Lower lobe of right lung (tissue), 2 donors: ENCODE measurements at regions not wholly inside any gene's neighbourhood (a gene's known extent, or its start where the extent isn't known, plus 50 kb on each side); places are given as distances from the start of the nearest gene placed in this dataset.

Experiments
- ATAC-seq, 2 donors: fragments of 200-7000 bp; cut with Tn5 transposase; one replicate each; pipeline ENCODE4 v1.9.1; 2020 to 2022; ENCODE audit warnings: mild to moderate bottlenecking in 2 of 2, moderate library complexity in 2 of 2
- DNase-seq: peaks from one replicate; pipeline ENCODE4 v3.0.0-alpha.2; 2020
- H3K27ac ChIP-seq: fragments of 200-600 bp; one replicate; pipeline ENCODE4 v1.8.0; 2022
- H3K27me3 ChIP-seq: fragments of 200-600 bp; one replicate; pipeline ENCODE4 v1.8.0; 2022; ENCODE audit warnings: low read depth
- H3K36me3 ChIP-seq: fragments of 200-600 bp; one replicate; pipeline ENCODE4 v1.8.0; 2022; ENCODE audit warnings: mild to moderate bottlenecking
- H3K4me1 ChIP-seq: fragments of 200-600 bp; one replicate; pipeline ENCODE4 v1.8.0; 2022
- H3K4me3 ChIP-seq: fragments of 200-600 bp; one replicate; pipeline ENCODE4 v1.8.0; 2022; ENCODE audit warnings: mild to moderate bottlenecking
- H3K9me3 ChIP-seq: fragments of 200-600 bp; one replicate; pipeline ENCODE4 v1.8.0; 2022
- intact Hi-C: fragments of 100-400 bp; cut with DNase I; formaldehyde crosslinking; loops from one replicate; pipeline ENCODE4 v1.11.0; 2022
- TF ChIP-seq, protein P1 (sequence below): fragments of 200-600 bp; IDR thresholded peaks from one replicate; pipeline ENCODE4 v1.8.0; 2022; ENCODE audit warnings: antibody characterized with exemption, mild to moderate bottlenecking
- donor health status: DM: no; HTN: yes; CAD: no; lungs with severe emphysema.

DNA sequence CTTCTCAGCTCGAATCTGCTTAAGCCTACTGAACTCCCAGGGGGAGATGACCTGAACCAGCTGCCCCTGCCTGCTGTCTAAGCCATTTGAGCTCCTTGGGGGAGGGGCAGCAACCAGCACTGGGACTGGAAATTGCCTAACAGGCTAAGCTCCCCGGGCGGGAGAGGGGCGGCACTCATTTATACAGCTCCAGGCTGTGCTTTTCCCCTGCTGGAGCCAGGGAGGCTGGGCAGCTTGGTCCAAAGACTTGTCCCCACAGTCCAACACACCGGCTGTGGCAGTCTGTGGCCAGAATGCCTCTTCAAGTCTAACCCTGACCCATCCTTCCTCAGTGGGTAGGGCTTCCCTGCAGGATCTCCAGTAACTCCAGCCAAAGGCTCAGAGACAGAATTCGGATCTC, 1241.5 kb downstream of the ROBO2 start:
- DNase-seq (peak; percentile 24), ATAC-seq (no peak)
- TF ChIP-seq, protein P1, sequence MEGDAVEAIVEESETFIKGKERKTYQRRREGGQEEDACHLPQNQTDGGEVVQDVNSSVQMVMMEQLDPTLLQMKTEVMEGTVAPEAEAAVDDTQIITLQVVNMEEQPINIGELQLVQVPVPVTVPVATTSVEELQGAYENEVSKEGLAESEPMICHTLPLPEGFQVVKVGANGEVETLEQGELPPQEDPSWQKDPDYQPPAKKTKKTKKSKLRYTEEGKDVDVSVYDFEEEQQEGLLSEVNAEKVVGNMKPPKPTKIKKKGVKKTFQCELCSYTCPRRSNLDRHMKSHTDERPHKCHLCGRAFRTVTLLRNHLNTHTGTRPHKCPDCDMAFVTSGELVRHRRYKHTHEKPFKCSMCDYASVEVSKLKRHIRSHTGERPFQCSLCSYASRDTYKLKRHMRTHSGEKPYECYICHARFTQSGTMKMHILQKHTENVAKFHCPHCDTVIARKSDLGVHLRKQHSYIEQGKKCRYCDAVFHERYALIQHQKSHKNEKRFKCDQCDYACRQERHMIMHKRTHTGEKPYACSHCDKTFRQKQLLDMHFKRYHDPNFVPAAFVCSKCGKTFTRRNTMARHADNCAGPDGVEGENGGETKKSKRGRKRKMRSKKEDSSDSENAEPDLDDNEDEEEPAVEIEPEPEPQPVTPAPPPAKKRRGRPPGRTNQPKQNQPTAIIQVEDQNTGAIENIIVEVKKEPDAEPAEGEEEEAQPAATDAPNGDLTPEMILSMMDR: no peak
- no peaks in the 10 kb centered on the region for H3K9me3 ChIP-seq
- H3K4me1 ChIP-seq: no peaks in the 10 kb centered on the region
- H3K27ac ChIP-seq: no peak overlapping the region
- intact Hi-C loops: no loop called here
- no peaks in the 10 kb centered on the region for H3K27me3 ChIP-seq
- H3K36me3 ChIP-seq: no peaks in the 10 kb centered on the region
- no peak overlapping the region for H3K4me3 ChIP-seq

DNA sequence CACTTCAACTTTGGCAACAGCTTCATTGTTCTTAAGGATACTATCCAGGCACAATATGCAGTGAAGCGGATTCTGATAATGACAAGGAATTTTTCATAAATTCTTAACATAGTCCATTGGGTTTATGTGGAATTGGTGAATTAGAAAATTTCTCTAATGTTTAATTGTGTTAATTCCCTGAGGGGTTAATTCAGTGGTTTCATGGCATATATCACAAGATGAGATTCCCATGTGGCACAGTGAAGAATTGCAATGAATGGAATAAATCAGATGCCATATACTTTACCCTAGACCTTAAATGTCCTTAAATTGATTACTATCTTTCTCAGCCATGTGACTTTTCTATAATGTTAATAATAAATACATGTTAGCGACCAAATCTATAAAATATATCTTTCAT, 1244.1 kb downstream of the ROBO2 start:
- intact Hi-C loops: no loop called here
- DNase-seq (no peak), ATAC-seq (no peak)
- H3K9me3 ChIP-seq: no peaks in the 10 kb centered on the region
- no peaks in the 10 kb centered on the region for H3K36me3 ChIP-seq
- H3K27ac ChIP-seq: no peak overlapping the region
- TF ChIP-seq, protein P1: no peak
- no peak overlapping the region for H3K4me3 ChIP-seq
- no peaks in the 10 kb centered on the region for H3K4me1 ChIP-seq
- no peaks in the 10 kb centered on the region for H3K27me3 ChIP-seq

DNA sequence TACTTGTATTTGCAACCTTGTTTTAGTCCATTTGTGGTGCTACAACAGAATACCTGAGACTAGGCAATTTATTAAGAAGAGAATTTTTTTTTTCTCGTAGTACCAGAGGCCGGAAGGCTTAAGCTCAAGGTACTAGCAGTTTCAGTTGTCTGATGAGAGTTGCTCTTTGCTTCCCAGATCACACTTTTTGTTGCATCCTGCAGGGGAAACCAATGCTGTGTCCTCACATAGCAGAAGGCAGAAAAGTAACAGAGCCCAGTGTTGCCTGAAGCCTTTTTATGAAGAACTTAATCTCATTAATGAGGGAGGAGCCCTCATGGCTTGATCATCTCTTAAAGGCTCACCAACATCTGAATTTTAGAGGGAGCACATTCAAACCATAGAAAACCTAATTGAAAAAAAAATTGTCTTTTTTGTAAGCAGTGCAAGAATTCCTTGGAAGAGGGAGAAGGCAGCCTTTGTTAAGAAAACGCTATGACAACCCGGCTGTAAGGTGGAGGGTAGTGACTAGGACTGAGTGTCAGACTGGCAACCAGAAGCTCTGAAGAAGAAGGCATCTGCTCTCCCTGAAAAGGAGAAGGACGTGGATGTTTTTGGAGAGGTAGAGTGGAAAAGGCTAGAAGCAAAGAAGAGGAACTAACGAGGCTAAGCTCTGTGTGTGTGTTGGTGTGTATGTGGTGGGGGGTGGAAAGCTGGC, 1245.3 kb downstream of the ROBO2 start:
- no peak for DNase-seq
- H3K27ac ChIP-seq: no peak overlapping the region
- TF ChIP-seq, protein P1: no peak
- no peak overlapping the region for H3K4me3 ChIP-seq
- no peaks in the 10 kb centered on the region for H3K4me1 ChIP-seq
- no peaks in the 10 kb centered on the region for H3K9me3 ChIP-seq
- ATAC-seq: no peak
- H3K27me3 ChIP-seq: no peaks in the 10 kb centered on the region
- intact Hi-C loops: no loop called here
- H3K36me3 ChIP-seq: no peaks in the 10 kb centered on the region

DNA sequence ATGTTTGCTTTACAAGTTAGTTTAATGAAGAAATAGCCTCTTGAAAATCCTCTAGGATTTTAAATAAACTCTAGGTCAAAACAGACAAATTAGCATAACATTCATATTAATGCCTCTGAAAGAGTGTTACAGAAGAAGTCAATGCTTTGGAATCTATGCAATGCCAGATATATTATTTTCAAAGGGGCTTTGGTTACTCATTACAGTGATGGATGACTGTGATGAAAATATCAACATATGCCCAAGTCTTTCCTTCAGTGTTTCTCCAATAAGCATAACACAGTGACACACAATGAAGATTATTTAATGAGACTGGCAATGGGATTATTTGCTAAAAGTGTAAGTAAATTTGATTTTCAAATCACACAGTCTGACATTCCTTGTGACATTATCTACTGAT, 1247.2 kb downstream of the ROBO2 start:
- no peak overlapping the region for H3K4me3 ChIP-seq
- DNase-seq (no peak), ATAC-seq (no peak)
- no peaks in the 10 kb centered on the region for H3K9me3 ChIP-seq
- H3K36me3 ChIP-seq: no peaks in the 10 kb centered on the region
- H3K4me1 ChIP-seq: no peaks in the 10 kb centered on the region
- intact Hi-C loops: no loop called here
- no peak overlapping the region for H3K27ac ChIP-seq
- no peaks in the 10 kb centered on the region for H3K27me3 ChIP-seq
- TF ChIP-seq, protein P1: no peak

DNA sequence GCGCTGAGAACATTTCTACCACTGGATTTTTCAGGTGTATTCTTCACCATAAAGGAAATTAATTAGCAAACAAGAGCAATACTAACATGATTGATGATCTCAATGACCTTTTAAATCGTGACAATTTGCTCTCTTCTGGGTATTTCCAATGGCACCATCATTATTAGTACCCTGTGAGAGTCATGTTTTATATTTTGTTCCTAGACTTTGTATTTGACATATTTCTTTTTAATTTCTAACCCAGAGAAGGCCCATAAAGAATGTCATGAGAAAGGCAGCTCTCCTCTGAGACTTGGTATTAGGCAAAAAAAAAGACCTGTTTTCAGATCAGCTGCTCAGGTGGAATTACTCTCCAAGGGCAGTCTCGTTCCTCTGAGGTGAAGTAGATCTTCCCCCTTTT, 1253.4 kb downstream of the ROBO2 start:
- no peak for ATAC-seq
- H3K4me3 ChIP-seq: no peak overlapping the region
- no peak overlapping the region for H3K27ac ChIP-seq
- DNase-seq: no peak
- H3K36me3 ChIP-seq: no peaks in the 10 kb centered on the region
- intact Hi-C loops: no loop called here
- TF ChIP-seq, protein P1: no peak
- H3K4me1 ChIP-seq: no peaks in the 10 kb centered on the region
- no peaks in the 10 kb centered on the region for H3K27me3 ChIP-seq
- H3K9me3 ChIP-seq: no peaks in the 10 kb centered on the region

DNA sequence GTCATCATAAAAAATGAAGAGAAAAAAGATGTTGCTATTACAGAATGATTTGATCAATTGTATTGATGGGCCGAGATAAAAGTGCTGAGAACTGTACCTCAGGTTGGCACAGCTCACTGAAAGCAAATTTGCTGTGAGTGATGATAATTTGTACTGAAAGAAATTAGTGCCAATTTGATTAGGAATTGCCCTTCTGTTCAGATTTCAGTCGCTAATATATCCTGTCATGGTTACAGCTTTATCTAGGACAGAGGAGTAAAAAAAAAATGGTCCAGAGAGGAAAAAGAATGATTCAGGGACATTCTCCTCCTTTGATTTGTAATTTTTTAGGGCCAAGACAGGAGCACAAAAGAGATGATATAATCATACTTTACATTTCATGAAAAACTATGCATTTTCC, 1264.2 kb downstream of the ROBO2 start:
- no peak overlapping the region for H3K27ac ChIP-seq
- no peaks in the 10 kb centered on the region for H3K27me3 ChIP-seq
- no peaks in the 10 kb centered on the region for H3K4me1 ChIP-seq
- no peak overlapping the region for H3K4me3 ChIP-seq
- TF ChIP-seq, protein P1: no peak
- H3K9me3 ChIP-seq: no peaks in the 10 kb centered on the region
- ATAC-seq: no peak
- DNase-seq: no peak
- no peaks in the 10 kb centered on the region for H3K36me3 ChIP-seq
- intact Hi-C loops: no loop called here
